HG03175 (cell line): ENCODE measurements at regions not wholly inside any gene's neighbourhood (a gene's known extent, or its start where the extent isn't known, plus 50 kb on each side); places are given as distances from the start of the nearest gene placed in this dataset.

Source experiments
- ATAC-seq: cut with Tn5 transposase; IDR thresholded peaks from one replicate; pipeline ENCODE4 v1.9.1; 2021; ENCODE audit warnings: mild to moderate bottlenecking, moderate library complexity; ENCODE audit not compliant: unreplicated experiment

DNA sequence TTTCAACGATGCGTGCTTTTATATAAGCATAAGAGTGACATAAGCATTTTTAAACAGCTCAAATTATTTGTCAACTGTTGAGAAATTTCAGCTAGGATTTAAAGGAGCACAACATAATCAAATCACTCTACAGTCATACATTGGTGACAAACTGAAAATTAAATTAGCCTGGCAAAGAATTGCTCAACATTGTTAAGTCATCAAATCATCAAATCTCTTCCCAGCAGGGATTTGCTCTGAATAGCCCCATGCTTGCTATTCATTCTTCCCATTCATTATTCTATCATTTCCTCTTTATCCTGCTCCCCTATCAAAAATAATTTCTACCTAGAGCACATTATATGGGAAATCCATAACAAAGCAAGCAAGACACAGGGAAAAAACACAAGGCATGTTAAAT lies 198.7 kb upstream of the LUZP2 start:
- no peak for ATAC-seq

DNA sequence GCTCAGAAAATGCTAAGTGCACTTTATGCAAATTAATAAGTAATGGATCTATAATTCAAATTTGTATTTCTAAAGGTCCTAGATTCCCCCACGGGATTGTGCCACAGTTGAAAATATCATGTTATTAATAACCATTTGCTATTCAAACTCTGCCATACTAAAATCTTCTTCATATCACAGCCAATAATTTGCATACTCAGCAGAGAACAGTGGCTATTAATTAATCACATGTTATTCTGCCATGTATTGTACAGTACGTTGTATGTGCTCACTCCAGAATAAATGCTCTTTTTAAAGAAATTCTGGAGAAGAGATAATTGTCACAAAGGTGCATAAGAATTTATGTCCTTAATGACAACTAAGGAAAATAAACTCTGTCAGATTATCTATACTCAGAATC lies 184.9 kb upstream of the LUZP2 start:
- ATAC-seq: no peak

DNA sequence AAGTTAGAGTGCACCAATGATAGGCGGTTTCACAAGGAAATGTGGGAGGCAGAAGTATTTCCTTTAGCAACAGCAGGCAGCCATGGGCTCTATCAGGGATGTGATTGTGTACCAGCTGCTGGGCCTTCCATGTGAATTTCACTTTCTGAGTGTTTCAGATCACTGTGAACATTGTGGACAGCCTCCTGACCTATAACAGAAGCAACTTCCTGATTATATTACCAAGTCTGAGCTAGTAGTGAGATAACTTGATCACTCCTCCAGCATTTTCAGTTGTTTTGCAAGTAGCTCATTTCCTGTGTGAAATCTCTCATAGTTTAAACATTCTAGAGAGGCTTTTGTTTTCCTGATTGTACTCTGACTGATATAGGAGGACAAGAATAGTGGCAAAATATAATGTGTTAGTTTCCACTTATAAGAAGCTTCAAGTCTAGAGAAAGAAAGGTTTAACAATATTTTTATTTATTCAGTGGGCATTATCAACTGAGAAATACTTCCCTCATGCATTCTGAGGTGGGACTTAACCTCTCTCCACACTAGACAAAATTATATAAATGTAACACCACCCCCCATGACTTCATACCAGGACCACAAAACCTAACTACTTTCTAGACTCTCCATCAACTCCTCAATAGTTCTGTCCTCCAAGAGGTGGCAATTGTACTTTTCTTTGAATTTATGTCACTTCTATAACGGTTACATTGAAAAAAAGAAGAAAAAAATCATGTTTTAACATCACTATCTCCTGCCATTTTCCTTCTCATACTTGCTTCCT lies 184.2 kb upstream of the LUZP2 start:
- ATAC-seq: no peak

DNA sequence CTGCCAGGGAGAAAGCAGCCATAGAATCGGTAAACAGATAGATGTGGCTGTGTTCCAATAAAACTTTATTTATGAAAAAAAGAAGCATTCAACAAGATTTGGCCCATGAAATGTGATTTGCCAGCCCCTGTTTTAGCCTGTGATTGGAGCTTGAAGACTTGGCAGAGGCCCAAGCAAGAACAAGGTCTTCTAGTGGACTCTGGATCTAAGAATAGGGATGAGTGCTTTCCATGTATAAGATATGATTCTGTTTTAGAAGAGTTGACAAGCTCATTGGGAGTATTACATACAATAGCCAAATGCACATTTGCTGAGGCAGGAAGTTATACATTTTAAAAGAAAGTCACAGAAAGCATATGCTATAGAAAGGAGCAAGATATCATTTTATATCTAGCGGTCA lies 175.6 kb upstream of the LUZP2 start:
- ATAC-seq: no peak

DNA sequence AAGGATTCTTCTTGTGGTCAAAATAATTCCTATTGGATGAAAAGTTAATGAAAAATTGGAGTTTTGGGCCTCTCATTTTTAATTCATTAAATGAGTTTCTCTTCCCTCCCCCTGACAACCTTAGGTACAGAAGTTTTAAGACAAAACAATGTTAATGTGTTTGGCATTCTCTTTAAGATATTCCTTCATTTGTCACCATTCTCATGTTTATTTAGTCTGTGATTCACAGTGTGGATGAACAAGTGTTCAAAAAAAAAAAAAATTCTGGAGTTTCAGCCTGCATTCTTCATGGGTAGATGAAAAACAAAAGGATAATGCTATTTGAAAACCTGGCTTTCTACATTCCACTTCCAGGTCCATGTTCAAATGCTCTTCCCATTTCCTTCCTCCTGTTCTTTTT lies 172.6 kb upstream of the LUZP2 start:
- no peak for ATAC-seq

DNA sequence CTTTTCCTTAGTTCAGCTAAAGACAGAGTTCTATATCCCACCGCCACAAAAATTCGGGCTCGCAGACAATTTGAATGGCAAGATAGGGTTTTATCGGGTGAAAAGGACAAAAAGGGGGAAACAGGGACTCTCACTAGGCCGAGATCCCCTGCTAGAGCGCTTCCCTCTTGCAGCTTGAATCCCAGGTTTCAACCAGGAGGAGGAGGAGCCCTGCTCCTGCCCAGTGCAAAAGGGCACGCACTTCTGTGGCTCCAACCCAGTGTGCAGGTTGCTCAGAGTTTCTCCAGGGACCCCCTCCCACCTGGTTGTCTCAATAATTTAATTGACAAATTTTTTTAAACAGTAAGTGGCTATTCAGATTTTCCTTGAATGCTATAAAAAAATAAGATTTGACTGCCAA lies 152.6 kb upstream of the LUZP2 start:
- ATAC-seq: no peak

DNA sequence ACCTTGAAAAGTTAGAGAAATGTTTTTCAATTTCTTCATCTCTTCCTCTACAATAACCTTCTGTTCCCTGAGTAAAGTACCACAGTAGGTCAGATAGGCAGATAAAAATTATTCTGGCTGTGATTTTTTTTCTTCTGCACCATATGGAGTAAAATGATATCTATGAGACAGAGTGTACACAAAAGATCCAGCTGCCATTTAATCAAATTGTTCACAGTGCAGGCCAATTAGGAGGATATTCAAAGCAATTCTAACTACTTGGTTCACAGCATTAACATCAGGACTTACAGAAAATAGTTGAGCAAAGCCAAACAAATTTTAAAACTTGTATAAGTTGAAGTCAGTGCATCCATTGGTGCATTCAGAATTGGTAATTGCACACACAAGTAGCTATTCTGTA lies 147.9 kb upstream of the LUZP2 start:
- no peak for ATAC-seq

DNA sequence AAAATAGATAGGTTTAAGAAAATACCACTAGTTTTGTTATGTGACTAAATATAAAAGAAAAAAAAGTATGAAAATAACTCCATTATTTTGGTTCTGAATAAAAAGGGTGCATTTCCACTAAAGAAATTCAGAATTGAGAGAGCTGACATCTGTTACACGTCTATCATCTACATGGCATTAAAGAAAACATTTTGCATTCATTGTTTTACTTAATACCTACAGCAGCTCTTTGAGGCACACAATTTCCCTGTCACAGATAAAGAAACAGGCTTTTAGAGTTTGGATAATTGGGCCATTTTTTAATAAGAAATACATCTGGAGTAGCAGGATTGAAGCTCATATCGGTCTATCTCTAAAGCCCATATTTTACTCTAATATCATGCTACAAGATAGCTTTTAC lies 145.7 kb upstream of the LUZP2 start:
- ATAC-seq: no peak

DNA sequence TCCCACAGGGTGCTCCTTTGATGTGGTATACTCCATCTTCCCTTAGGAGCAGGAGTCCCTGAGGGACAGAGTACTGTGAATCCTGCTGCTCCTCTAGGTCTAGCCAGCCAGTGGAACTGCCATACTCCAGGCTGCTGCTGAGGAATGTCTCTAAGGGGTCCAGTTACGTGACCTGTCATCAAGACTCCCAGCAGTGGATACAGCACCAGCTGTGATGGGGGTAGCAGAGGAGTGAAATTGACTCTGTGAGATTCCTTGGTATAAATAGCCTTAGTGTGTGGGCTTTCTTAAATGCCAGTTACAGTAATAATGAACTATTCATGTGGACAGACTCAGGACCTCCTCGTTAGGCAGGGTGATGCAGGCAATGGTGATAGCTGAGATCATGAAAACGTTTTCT lies 140.4 kb upstream of the LUZP2 start:
- ATAC-seq: no peak

DNA sequence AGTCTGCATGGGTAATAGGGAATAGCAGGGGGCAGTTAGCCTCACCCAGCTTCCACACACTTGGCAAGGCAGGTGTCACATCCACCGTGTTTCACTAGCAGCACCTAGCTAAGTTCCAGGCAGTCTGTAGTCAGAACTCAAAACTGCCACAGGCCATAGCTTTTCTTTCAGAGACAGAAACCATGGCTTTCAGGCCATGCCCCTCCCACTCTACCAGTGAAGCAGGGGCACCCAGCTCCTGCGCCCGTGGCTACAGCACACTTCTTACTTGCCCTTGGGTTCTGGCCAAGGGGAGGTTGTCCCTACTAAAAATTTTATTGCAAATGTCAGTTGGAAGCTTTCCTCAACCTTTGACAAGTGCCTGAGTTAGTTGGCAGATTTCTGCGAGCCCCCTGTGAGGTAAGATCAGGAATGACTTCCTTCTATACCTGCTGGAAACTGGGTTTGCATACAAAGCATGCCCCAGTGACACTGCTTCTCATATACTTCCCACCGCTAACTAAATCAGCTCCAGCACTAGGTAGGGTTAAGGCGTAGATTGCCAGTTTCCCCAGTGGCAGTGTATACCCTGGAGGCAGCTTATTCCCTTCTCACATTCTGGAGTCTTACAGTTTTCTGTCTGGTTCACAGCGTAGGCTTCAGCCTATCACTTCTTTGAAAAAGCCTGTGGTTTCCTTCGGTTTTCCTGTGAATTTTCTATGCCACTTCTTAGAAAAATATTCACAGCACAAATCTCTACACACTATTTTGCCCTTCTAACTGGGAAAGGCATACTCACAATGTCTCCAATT lies 139.0 kb upstream of the LUZP2 start:
- ATAC-seq: no peak

DNA sequence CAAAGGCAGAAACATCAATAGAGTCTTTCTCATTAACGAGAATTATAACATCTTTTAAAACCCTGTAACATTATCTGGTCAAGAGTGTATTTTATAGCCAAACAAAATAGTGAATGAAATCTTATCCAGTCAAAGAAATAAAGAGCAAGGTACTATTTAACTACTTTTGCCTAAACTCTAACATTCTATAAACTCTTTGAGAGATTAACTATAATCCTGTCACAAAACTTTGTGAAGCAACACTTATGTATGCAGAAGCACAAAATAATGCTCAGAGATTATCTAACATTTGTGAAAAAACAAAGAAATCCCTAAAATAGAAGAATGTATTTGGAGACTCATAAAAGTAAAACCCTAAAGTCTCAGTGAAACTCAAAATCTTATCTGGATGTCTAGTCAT lies 124.4 kb upstream of the LUZP2 start:
- ATAC-seq: no peak

DNA sequence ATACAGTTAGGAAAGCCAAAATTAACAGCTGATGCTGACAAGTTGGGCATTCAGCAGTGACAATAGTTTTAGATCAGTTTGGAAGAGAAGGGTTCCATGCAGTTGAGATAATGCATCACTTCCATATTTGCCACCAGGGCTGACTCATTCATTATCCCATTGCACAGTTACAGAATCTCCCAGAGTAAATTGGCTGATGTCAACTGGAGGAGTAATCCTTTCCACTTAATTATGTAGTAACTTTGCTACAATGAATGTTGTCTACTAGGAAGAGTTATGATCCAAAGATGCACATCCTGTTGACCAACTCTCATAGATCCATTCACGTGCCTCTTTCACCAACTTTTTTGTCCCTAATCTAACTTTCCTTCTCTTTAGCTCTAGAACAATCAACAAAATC lies 123.3 kb upstream of the LUZP2 start:
- no peak for ATAC-seq

DNA sequence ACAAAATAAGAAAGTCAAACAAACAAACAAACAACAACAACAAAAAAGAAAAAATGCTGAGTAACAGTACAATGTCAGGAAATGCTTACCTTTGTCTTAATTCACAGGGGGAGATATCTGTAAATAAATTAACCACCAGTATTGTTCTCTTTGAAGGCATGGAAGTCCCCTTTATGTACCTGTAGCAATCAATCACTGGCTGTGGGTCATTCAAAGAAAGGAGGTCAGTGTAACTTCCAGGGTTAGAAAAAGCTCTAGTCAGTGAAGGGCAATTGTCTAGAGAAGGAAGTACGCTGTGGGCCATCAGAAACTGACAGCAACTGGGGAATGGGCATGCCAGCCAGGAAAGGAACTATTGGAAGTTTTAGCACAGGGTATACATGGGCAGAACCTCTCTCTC lies 121.5 kb upstream of the LUZP2 start:
- no peak for ATAC-seq

DNA sequence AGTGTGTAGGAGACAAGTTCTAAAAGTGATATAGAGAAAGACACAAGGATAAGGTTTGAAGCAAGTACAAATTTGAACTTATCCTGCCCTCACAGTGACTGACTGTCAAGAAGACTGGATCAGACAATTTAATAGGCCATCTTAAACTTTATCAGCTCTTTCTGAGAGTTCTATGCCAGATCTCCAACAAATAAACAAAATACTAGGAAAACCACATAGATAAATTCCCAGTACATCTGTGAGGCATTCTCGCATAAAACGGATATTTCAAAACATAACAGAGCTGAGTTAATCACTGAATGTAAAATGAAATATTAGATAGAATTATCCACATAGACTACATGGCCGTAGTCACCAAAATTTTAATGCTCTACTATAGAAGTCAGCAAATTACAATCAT lies 120.9 kb upstream of the LUZP2 start:
- ATAC-seq: no peak

DNA sequence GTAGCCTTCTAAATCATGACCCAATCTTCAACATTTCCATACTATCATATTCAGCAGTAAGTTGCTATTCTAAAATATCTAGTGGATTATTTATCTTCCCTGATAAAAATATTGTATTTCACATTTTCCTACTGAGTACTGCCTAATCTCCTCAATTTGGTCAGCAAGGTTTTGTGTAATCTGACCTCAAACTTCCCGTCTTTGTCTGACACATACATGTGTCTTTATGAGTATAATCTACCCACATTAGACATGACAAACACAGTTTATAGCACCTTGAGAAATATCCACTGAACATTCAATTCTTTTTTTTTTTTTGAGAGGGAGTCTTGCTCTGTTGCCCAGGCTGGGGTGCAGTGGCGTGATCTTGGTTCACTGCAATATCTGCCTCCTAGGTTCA lies 113.7 kb upstream of the LUZP2 start:
- no peak for ATAC-seq

DNA sequence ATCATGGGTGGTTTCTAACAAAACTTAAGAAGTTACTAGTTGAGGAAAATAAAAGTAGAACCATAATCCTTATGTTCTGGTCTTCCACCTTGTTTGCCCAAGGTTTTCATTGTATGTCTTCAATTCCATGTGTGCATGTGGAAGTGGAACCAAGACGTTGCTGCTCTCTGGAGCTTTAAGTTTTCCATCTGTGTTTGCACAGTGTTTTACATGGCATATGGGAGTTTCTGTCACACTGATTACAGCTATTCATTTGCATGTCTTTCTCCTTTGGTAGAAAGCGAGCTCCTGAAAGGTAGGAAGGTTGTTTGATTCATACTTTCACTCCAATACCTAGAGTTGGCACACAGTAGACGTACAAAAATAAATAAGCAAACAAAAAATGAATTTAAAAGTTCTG lies 112.6 kb upstream of the LUZP2 start:
- no peak for ATAC-seq

DNA sequence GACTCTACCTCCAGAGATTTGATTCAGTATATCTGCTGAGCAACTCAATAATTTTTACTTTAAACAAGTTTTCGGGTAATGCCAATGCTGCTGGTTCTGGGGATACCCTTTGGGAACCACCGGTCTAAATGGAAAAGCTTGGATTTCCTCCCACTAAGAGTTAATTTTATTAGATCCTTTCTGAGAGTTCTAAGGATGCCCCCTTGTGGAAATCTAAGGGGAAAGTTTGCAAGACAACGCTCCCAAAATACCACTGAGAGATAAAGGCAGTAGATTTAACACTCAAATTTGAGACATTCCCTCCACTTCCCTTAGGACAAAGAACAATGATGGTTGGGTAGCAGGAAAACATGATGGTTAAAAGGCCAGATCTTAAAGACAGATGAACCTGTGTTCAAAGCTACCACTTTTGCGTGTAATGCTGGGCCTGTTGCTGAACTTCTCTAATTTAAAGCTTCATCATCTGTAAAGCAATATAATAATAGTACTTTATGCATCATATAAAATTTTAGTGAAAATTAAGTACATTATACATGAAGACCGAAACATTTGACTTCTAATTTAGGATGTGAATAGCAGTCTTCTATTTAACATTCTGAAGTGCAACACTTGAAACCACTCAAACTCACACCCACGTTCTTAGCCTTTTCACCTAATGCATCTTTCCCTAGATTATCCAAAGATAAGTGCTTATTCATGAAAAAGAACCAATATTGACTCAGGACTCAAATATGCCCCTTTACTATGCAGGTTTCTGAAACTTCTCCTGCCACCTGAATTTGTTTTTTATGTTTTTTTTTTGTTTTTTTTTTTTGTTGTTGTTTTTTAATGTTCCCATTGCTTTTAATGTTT lies 110.1 kb upstream of the LUZP2 start:
- no peak for ATAC-seq

DNA sequence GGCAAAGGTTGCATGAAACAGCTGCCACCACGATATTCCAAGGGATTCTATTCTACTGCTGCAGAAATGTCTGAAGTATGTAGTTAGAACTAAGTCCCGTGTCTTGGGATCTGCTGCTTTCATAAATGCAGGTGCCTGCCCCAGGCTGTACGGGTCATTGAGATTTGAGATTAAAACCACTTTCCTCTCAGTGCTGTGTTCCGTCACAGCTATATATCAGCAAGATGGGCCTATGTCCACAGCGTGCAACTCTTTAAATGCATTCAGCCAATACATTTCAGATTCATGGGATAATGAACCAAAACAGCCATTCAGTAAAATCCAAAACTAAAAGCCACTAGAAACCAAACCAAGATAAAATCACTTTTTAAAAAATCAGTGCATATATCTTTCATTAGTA lies 107.3 kb upstream of the LUZP2 start:
- ATAC-seq: no peak

DNA sequence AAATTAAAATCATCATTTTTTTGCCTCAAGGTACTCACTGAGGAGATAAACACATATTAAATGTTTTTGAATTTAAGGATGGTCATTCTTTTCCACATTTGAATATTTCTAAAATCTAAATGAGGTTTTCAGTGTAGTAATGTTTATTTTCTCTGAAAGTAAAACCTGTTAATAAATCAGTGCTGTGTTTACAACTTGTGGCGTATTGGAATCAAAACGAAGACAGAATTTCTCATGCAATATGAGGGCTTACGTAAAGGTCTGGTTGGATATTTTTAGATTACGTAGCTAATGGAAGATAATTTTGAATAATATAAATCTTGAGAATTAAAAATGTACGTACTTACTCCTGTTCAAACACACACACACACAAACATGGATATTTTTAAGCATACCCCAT lies 106.8 kb upstream of the LUZP2 start:
- no peak for ATAC-seq

DNA sequence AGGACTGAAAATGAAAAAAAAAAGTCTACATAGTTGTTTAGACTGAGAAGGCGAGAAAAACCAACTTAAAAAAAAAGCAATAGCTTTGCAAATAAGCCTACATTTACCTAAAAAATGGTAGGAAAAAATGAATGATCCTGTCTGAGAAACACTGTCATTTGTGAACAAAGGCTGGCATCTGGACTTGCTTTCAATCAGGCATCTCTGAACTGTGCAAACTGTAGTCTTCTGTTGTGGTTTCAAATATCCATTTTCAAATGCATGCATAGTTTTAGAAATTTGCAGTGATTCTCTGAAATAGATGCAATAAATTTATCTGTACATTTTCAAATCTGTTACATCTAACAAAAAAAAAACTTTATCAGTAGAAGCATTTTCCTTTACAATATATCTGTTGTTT lies 106.1 kb upstream of the LUZP2 start:
- ATAC-seq: no peak

DNA sequence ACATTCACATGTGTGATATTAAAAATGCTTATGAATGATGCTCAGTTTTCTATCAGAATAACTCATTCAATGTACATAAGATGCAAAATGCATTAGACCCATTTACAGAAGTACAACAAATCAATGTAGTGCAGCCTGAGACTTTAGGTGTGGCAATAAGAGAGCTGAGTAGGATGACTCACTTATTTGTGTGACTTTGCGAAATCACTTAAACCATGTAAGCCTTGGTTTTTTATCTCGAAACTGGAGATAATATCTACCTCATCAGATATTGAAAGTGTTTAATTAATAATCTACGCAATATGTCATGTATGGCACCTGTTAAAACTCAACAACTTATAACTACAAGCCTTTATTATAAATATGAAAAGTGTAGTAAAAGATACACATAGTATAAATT lies 105.7 kb upstream of the LUZP2 start:
- no peak for ATAC-seq
